ENCODE measurements at regions not wholly inside any gene's neighbourhood (a gene's known extent, or its start where the extent isn't known, plus 50 kb on each side); places are given as distances from the start of the nearest gene placed in this dataset.

DNA sequence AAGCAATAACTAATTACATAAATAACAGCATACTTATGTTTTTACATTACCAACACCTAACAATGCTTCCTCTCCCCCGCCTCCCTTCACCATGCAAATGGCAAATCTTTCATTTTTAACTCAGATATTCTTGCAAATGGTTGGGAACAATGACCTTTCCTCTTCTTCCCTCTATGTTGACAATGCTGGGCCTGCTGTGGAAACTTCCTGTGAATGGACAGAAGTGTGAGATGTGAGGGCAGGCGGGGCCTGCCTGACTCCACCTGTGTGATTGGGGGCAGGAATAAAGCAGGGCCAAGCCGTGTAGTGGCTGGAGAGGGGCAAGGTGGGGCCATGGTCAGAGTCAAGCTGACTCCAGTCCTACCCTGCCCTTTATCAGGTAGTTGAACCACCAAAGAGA, 289.6 kb downstream of the RPS6KC1 start:
- TF ChIP-seq, protein P1, sequence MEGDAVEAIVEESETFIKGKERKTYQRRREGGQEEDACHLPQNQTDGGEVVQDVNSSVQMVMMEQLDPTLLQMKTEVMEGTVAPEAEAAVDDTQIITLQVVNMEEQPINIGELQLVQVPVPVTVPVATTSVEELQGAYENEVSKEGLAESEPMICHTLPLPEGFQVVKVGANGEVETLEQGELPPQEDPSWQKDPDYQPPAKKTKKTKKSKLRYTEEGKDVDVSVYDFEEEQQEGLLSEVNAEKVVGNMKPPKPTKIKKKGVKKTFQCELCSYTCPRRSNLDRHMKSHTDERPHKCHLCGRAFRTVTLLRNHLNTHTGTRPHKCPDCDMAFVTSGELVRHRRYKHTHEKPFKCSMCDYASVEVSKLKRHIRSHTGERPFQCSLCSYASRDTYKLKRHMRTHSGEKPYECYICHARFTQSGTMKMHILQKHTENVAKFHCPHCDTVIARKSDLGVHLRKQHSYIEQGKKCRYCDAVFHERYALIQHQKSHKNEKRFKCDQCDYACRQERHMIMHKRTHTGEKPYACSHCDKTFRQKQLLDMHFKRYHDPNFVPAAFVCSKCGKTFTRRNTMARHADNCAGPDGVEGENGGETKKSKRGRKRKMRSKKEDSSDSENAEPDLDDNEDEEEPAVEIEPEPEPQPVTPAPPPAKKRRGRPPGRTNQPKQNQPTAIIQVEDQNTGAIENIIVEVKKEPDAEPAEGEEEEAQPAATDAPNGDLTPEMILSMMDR (IDR thresholded peaks at IDR 0.05) = no peak
- TF ChIP-seq POLR2AphosphoS5 (IDR thresholded peaks at IDR 0.05) (no peak), POLR2A (IDR thresholded peaks at IDR 0.05; ENCODE audit: low read depth) (no peak), EP300 (IDR thresholded peaks at IDR 0.05) (no peak)
